ENCODE measurements at regions not wholly inside any gene's neighbourhood (a gene's known extent, or its start where the extent isn't known, plus 50 kb on each side); places are given as distances from the start of the nearest gene placed in this dataset.

DNA sequence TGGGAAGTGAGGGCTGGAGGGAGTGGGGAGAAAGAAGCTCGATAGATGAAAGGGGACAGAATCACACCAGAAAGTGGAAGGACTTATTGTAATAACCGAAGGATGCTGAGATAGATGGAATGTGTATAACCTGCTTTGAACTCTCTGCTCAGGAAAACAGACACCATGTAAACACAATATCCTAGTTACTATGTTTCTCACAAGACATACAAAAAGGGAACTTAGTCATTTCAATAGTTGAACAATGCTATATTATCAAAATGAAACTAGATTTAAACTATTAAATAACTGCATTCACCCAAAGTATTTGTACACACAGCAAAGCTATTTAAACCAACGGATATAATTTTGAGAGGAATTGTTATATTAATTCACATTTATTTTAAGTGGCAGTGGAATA lies 108.3 kb upstream of the GADL1 start:
- Histone ChIP-seq H3K9me3 (ENCODE audit: low read length) (no peaks in the 10 kb centered on the region), H3K9ac (ENCODE audit: insufficient read depth, low read depth, low read length) (no peak overlapping the region), H3K4me2 (ENCODE audit: low read depth, low read length) (no peak overlapping the region), H3K27me3 (ENCODE audit: control insufficient read depth in 1 of 2, insufficient read depth in 2 of 2, low read length in 2 of 2) (no peaks in the 10 kb centered on the region), H2AFZ (ENCODE audit: low read length) (no peak overlapping the region), H4K20me1 (ENCODE audit: insufficient read depth, low read length) (no peaks in the 10 kb centered on the region), H3K36me3 (replicated peaks in 1 of 2; ENCODE audit: control insufficient read depth in 1 of 2, insufficient read depth in 2 of 2, low read length in 2 of 2) (no peaks in the 10 kb centered on the region), H3K4me3 (replicated peaks in 1 of 3; ENCODE audit: insufficient read depth in 1 of 3, low read depth in 2 of 3, low read length in 3 of 3) (no peak overlapping the region), H3K27ac (ENCODE audit: extremely low read length, insufficient read depth, low read length) (no peak overlapping the region), H3K79me2 (ENCODE audit: insufficient read depth, low read length) (no peaks in the 10 kb centered on the region), H3K4me1 (ENCODE audit: insufficient read depth, low read length) (no peaks in the 10 kb centered on the region)
- FAIRE-seq = no peak
- CTCF ChIA-PET (ENCODE audit: low intra/inter-chr PET ratio, low total read pairs) = no interaction called here
- no peak for DNase-seq (ENCODE audit: low spot score)
- 25% methylated on average over 3 of the region's 3 CpGs for WGBS (ENCODE audit: low lambda C conversion rate)
- ATAC-seq = no peak
- in situ Hi-C loops (cut with HindIII; ENCODE audit: extremely low pct_ligation_motif_present, low pct_unique_long_range_greater_than_20kb) = no loop called here
- no TSS peak for BruUV-seq (replicated peaks)
- POLR2A ChIA-PET = no interaction called here
- intact Hi-C loops (cut with micrococcal nuclease; ENCODE audit: unreplicated experiment) = no loop called here
- TF ChIP-seq, protein P1, sequence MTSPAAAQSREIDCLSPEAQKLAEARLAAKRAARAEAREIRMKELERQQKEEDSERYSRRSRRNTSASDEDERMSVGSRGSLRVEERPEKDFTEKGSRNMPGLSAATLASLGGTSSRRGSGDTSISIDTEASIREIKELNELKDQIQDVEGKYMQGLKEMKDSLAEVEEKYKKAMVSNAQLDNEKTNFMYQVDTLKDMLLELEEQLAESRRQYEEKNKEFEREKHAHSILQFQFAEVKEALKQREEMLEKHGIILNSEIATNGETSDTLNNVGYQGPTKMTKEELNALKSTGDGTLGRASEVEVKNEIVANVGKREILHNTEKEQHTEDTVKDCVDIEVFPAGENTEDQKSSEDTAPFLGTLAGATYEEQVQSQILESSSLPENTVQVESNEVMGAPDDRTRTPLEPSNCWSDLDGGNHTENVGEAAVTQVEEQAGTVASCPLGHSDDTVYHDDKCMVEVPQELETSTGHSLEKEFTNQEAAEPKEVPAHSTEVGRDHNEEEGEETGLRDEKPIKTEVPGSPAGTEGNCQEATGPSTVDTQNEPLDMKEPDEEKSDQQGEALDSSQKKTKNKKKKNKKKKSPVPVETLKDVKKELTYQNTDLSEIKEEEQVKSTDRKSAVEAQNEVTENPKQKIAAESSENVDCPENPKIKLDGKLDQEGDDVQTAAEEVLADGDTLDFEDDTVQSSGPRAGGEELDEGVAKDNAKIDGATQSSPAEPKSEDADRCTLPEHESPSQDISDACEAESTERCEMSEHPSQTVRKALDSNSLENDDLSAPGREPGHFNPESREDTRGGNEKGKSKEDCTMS (CRISPR knock-in tag; conservative IDR thresholded peaks at IDR 0.05) = no peak
- TF ChIP-seq KDM5B (CRISPR knock-in tag; IDR thresholded peaks at IDR 0.05; ENCODE audit: borderline replicate concordance) (no peak), CHD2 (IDR thresholded peaks at IDR 0.05; ENCODE audit: low read depth, low read length) (no peak), TBL1XR1 (IDR thresholded peaks at IDR 0.05; ENCODE audit: borderline replicate concordance, low read length, partially characterized antibody) (no peak), DR1 (CRISPR knock-in tag; IDR thresholded peaks at IDR 0.05) (no peak), HMGA1 (CRISPR knock-in tag; conservative IDR thresholded peaks at IDR 0.05) (no peak), ZNF776 (CRISPR knock-in tag; IDR thresholded peaks at IDR 0.05) (no peak), SKI (IDR thresholded peaks at IDR 0.05; ENCODE audit: partially characterized antibody) (no peak)
- TF ChIP-seq, protein P2, sequence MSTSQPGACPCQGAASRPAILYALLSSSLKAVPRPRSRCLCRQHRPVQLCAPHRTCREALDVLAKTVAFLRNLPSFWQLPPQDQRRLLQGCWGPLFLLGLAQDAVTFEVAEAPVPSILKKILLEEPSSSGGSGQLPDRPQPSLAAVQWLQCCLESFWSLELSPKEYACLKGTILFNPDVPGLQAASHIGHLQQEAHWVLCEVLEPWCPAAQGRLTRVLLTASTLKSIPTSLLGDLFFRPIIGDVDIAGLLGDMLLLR (CRISPR knock-in tag; IDR thresholded peaks at IDR 0.05) = no peak
- TF ChIP-seq, protein P3, sequence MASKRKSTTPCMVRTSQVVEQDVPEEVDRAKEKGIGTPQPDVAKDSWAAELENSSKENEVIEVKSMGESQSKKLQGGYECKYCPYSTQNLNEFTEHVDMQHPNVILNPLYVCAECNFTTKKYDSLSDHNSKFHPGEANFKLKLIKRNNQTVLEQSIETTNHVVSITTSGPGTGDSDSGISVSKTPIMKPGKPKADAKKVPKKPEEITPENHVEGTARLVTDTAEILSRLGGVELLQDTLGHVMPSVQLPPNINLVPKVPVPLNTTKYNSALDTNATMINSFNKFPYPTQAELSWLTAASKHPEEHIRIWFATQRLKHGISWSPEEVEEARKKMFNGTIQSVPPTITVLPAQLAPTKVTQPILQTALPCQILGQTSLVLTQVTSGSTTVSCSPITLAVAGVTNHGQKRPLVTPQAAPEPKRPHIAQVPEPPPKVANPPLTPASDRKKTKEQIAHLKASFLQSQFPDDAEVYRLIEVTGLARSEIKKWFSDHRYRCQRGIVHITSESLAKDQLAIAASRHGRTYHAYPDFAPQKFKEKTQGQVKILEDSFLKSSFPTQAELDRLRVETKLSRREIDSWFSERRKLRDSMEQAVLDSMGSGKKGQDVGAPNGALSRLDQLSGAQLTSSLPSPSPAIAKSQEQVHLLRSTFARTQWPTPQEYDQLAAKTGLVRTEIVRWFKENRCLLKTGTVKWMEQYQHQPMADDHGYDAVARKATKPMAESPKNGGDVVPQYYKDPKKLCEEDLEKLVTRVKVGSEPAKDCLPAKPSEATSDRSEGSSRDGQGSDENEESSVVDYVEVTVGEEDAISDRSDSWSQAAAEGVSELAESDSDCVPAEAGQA (IDR thresholded peaks at IDR 0.05; ENCODE audit: low read depth) = no peak
- TF ChIP-seq, protein P3 (CRISPR knock-in tag; IDR thresholded peaks at IDR 0.05; ENCODE audit: borderline replicate concordance) = no peak
- TF ChIP-seq, protein P4, sequence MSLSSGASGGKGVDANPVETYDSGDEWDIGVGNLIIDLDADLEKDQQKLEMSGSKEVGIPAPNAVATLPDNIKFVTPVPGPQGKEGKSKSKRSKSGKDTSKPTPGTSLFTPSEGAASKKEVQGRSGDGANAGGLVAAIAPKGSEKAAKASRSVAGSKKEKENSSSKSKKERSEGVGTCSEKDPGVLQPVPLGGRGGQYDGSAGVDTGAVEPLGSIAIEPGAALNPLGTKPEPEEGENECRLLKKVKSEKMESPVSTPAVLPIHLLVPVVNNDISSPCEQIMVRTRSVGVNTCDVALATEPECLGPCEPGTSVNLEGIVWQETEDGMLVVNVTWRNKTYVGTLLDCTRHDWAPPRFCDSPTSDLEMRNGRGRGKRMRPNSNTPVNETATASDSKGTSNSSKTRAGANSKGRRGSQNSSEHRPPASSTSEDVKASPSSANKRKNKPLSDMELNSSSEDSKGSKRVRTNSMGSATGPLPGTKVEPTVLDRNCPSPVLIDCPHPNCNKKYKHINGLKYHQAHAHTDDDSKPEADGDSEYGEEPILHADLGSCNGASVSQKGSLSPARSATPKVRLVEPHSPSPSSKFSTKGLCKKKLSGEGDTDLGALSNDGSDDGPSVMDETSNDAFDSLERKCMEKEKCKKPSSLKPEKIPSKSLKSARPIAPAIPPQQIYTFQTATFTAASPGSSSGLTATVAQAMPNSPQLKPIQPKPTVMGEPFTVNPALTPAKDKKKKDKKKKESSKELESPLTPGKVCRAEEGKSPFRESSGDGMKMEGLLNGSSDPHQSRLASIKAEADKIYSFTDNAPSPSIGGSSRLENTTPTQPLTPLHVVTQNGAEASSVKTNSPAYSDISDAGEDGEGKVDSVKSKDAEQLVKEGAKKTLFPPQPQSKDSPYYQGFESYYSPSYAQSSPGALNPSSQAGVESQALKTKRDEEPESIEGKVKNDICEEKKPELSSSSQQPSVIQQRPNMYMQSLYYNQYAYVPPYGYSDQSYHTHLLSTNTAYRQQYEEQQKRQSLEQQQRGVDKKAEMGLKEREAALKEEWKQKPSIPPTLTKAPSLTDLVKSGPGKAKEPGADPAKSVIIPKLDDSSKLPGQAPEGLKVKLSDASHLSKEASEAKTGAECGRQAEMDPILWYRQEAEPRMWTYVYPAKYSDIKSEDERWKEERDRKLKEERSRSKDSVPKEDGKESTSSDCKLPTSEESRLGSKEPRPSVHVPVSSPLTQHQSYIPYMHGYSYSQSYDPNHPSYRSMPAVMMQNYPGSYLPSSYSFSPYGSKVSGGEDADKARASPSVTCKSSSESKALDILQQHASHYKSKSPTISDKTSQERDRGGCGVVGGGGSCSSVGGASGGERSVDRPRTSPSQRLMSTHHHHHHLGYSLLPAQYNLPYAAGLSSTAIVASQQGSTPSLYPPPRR (CRISPR knock-in tag; IDR thresholded peaks at IDR 0.05; ENCODE audit: borderline replicate concordance) = no peak

Measured in HepG2 (cell line).